SU-DHL-6 (cell line): ENCODE measurements at regions not wholly inside any gene's neighbourhood (a gene's known extent, or its start where the extent isn't known, plus 50 kb on each side); places are given as distances from the start of the nearest gene placed in this dataset.

Source experiments
- H2AFZ ChIP-seq: fragments of 200-600 bp; sonication (generic); 2 replicates; pipeline ENCODE4 v1.6.1; 2014; ENCODE audit warnings: low read depth, mild to moderate bottlenecking, moderate library complexity, mixed read lengths, antibody characterized with exemption, low read length; ENCODE audit not compliant: severe bottlenecking
- H3F3A ChIP-seq: fragments of 200-600 bp; shearing (Covaris generic); 2 replicates; pipeline ENCODE4 v1.6.0; 2016; ENCODE audit warnings: antibody characterized with exemption, mild to moderate bottlenecking; ENCODE audit not compliant: insufficient read depth
- H3K27ac ChIP-seq: fragments of 200-600 bp; sonication (generic); 2 replicates; pipeline ENCODE4 v1.5.1; 2016; ENCODE audit warnings: low read depth, mild to moderate bottlenecking, low read length, moderate library complexity, mixed read lengths
- H3K27me3 ChIP-seq: fragments of 200-600 bp; sonication (generic), shearing (Covaris generic); 2 replicates; pipeline ENCODE4 v1.6.0; 2014; ENCODE audit warnings: mild to moderate bottlenecking, low read length
- H3K36me3 ChIP-seq: fragments of 200-600 bp; sonication (generic); 2 replicates; pipeline ENCODE4 v1.6.1; 2014; ENCODE audit warnings: mild to moderate bottlenecking, low read length, mixed read lengths
- H3K4me2 ChIP-seq: fragments of 300-600, 200-600 bp; shearing (Covaris generic), sonication (generic); 2 replicates; pipeline ENCODE4 v1.6.0; 2014; ENCODE audit warnings: low read length, low read depth, mild to moderate bottlenecking; ENCODE audit not compliant: poor library complexity, severe bottlenecking
- H3K4me3 ChIP-seq: fragments of 200-600 bp; sonication (generic); 2 replicates; pipeline ENCODE4 v1.5.1; 2014; ENCODE audit warnings: antibody characterized with exemption, low read length, mild to moderate bottlenecking, mixed read lengths; ENCODE audit not compliant: insufficient read depth, poor library complexity, severe bottlenecking
- H3K79me2 ChIP-seq: fragments of 200-600 bp; sonication (generic); 2 replicates; pipeline ENCODE4 v1.6.1; 2014; ENCODE audit warnings: mild to moderate bottlenecking, low read length, moderate library complexity; ENCODE audit not compliant: insufficient read depth
- H3K9ac ChIP-seq: fragments of 200-600 bp; sonication (generic); 2 replicates; pipeline ENCODE4 v1.7.0; 2014; ENCODE audit warnings: mild to moderate bottlenecking, low read length
- H3K9me2 ChIP-seq: fragments of 200-600 bp; sonication (generic); replicated peaks from 2 replicates; pipeline ENCODE4 v1.6.1; 2014; ENCODE audit warnings: low read length; ENCODE audit not compliant: insufficient read depth
- H3K9me3 ChIP-seq: fragments of 200-600 bp; sonication (generic); 2 replicates; pipeline ENCODE4 v1.6.1; 2014; ENCODE audit warnings: low read length, mixed read lengths; ENCODE audit not compliant: insufficient read depth
- H4K20me1 ChIP-seq: fragments of 200-600 bp; sonication (generic); 2 replicates; pipeline ENCODE4 v1.6.1; 2014; ENCODE audit warnings: low read depth, mild to moderate bottlenecking, antibody characterized with exemption, low read length, moderate library complexity, mixed read lengths
- CTCF ChIP-seq: fragments of 200-600 bp; sonication (generic); IDR thresholded peaks from one replicate; pipeline ENCODE4 v1.5.1; 2017; ENCODE audit warnings: antibody characterized with exemption, mild to moderate bottlenecking, low read length, moderate library complexity; ENCODE audit not compliant: insufficient read depth, poor library complexity, severe bottlenecking
- EZH2phosphoT487 ChIP-seq: fragments of 200-600 bp; sonication (generic), shearing (Covaris generic); conservative IDR thresholded peaks from 2 replicates; pipeline ENCODE4 v1.6.1; 2018; ENCODE audit warnings: mild to moderate bottlenecking, antibody characterized with exemption, low read length, moderate library complexity, mixed read lengths

DNA sequence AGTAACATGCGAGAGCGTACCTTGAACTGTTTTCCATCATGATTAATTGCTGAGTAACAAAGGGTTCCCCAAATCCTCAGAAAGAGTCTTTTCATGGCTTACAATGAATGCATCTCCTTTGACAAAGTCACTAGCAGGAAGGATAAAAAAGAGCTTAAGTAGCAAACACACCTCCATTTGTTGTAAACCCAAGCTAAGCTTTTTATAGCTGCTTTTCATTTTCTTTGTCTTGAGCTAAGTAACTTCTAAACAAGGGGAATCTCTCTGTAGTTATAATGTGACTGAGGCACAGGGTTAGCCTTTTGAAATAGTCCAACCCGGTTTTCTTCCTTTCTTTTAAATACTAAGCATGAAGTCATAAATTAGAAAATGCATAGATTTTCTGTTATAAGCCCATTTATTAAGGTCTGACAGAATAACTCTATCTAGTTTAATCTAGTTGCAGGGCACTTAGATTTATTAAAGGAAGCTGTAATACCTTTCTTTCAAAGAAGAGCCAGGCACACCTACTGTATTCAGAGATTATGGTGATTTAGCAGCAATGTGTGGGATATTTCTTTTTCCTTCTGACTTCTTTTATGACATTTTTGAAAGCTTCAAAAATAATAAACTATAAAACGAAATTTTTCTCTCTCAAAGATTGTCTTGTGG lies 226.9 kb upstream of the SMIM31 start:
- H4K20me1 ChIP-seq: no peaks in the 10 kb centered on the region
- TF ChIP-seq CTCF (no peak), EZH2phosphoT487 (no peak)
- H3K27ac ChIP-seq: no peak overlapping the region
- no peaks in the 10 kb centered on the region for H3K36me3 ChIP-seq
- H3K4me3 ChIP-seq: no peak overlapping the region
- H3K4me2 ChIP-seq: no peak overlapping the region
- no peaks in the 10 kb centered on the region for H3F3A ChIP-seq
- H3K79me2 ChIP-seq: no peaks in the 10 kb centered on the region
- no peak overlapping the region for H3K9ac ChIP-seq
- no peaks in the 10 kb centered on the region for H3K27me3 ChIP-seq
- H3K9me3 ChIP-seq: no peaks in the 10 kb centered on the region
- H3K9me2 ChIP-seq: no peaks in the 10 kb centered on the region
- H2AFZ ChIP-seq: no peak overlapping the region

DNA sequence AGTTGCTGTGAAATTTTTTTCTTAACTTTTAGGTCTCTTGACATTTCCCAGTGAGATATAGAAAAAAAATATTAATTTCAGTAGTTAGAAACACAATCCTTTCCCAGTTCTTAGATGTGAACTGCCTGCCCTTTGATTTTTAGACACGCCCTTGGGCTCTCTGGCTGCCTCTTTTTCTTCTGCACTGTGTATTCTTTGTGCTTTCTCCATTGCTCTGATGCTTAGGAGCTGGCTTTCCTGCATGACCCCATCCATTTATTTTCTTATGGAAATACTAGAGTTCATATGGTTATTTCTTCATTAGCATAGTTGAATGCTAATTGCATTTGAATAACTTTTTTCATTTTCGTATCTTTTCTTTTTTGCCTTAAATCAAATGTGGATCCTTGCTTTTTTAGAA lies 224.9 kb upstream of the SMIM31 start:
- TF ChIP-seq CTCF: no peak
- TF ChIP-seq EZH2phosphoT487: no peak
- Histone ChIP-seq H3K79me2 (no peaks in the 10 kb centered on the region), H3K4me2 (no peak overlapping the region), H3F3A (no peaks in the 10 kb centered on the region), H2AFZ (no peak overlapping the region), H3K9ac (no peak overlapping the region), H3K27me3 (no peaks in the 10 kb centered on the region), H3K9me3 (no peaks in the 10 kb centered on the region), H3K36me3 (no peaks in the 10 kb centered on the region), H3K27ac (no peak overlapping the region), H3K4me3 (no peak overlapping the region), H4K20me1 (no peaks in the 10 kb centered on the region), H3K9me2 (no peaks in the 10 kb centered on the region)

- Histone ChIP-seq H3K36me3 (no peaks in the 10 kb centered on the region), H3F3A (no peaks in the 10 kb centered on the region), H3K27ac (no peak overlapping the region), H3K4me3 (no peak overlapping the region), H3K9me3 (no peaks in the 10 kb centered on the region), H2AFZ (no peak overlapping the region), H3K9ac (no peak overlapping the region), H4K20me1 (no peaks in the 10 kb centered on the region), H3K4me2 (no peak overlapping the region), H3K79me2 (no peaks in the 10 kb centered on the region), H3K9me2 (no peaks in the 10 kb centered on the region), H3K27me3 (no peaks in the 10 kb centered on the region)
- no peak for TF ChIP-seq CTCF
Observed at GRCh38 chr4:164529486-164529885, 224.4 kb upstream of the SMIM31 start.

DNA sequence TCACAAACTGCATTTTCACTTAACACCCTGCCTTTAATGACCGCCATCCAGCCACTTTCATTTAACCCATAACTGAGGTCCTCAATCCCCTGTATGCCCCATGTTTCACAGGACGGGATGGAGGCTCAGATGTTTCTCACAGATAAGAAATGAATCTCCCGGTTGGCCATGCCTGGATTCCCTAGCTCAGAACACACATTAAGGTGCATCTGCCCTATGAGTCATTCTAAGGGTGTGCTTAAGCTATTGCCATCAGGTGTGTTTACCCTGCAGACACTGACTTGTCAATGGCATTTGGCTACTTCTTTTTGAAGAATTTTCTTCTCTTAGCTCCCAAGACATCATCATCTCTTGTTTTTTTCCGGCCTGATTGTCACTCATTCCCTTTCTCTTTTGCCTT lies 222.6 kb upstream of the SMIM31 start:
- Histone ChIP-seq H4K20me1 (no peaks in the 10 kb centered on the region), H2AFZ (no peak overlapping the region), H3K4me3 (no peak overlapping the region), H3K9me2 (no peaks in the 10 kb centered on the region), H3K79me2 (no peaks in the 10 kb centered on the region), H3F3A (no peaks in the 10 kb centered on the region), H3K9me3 (no peaks in the 10 kb centered on the region), H3K4me2 (no peak overlapping the region), H3K9ac (no peak overlapping the region), H3K27ac (no peak overlapping the region), H3K27me3 (no peaks in the 10 kb centered on the region), H3K36me3 (no peaks in the 10 kb centered on the region)
- TF ChIP-seq CTCF: no peak
- TF ChIP-seq EZH2phosphoT487: no peak
